HEK293 (cell line): ENCODE measurements at regions not wholly inside any gene's neighbourhood (a gene's known extent, or its start where the extent isn't known, plus 50 kb on each side); places are given as distances from the start of the nearest gene placed in this dataset.

Source experiments
- CTCF ChIP-seq: fragments of 450-650 bp; formaldehyde crosslinking; IDR thresholded peaks from 2 replicates; pipeline ENCODE4 v1.5.1; 2016; ENCODE audit warnings: missing biosample characterization, missing genetic modification characterization
- HOXC10 ChIP-seq: sonication (generic); formaldehyde crosslinking; IDR thresholded peaks from 2 replicates; pipeline ENCODE4 v1.8.1; 2023; ENCODE audit warnings: mild to moderate bottlenecking, missing genetic modification reagents
- MZF1 ChIP-seq: fragments of 450-650 bp; formaldehyde crosslinking; IDR thresholded peaks from 2 replicates; pipeline ENCODE4 v1.5.1; 2017; ENCODE audit warnings: missing biosample characterization, missing genetic modification characterization, borderline replicate concordance
- YY1 ChIP-seq: fragments of 450-650 bp; formaldehyde crosslinking; IDR thresholded peaks from 2 replicates; pipeline ENCODE4 v1.5.1; 2018; ENCODE audit warnings: missing biosample characterization, missing genetic modification characterization
- ZNF274 ChIP-seq, 2 experiments: fragments of 200-500 bp in 1 of 2; fragments of 450-650 bp in 1 of 2; sonication (Bioruptor generic) in 1 of 2; formaldehyde crosslinking in 1 of 2; IDR thresholded peaks; 2 replicates each; pipeline versions ENCODE4 v1.5.1 to v1.6.1; 2014 to 2016; ENCODE audit warnings: borderline replicate concordance in 1 of 2, inconsistent platforms in 1 of 2, low read length in 1 of 2, missing biosample characterization in 1 of 2, missing genetic modification characterization in 1 of 2
- ZNF621 ChIP-seq: fragments of 450-650 bp; formaldehyde crosslinking; IDR thresholded peaks from 2 replicates; pipeline ENCODE4 v1.5.1; 2017; ENCODE audit warnings: missing biosample characterization, missing genetic modification characterization
- ZNF704 ChIP-seq: fragments of 450-650 bp; formaldehyde crosslinking; IDR thresholded peaks from 2 replicates; pipeline ENCODE4 v1.5.1; 2016; ENCODE audit warnings: missing biosample characterization, missing genetic modification characterization

GRCh38 chr4:45385306-45385705, 659.0 kb upstream of the GNPDA2 start:
- TF ChIP-seq ZNF704 = no peak
- no peak for TF ChIP-seq ZNF274 (IDR thresholded peaks at IDR 0.05; ENCODE audit: low read length)
- TF ChIP-seq ZNF274 (tag by site-specific recombination; IDR thresholded peaks at IDR 0.05; ENCODE audit: borderline replicate concordance) = no peak
- TF ChIP-seq HOXC10 = no peak
- no peak for TF ChIP-seq YY1 (tag by site-specific recombination)
- no peak for TF ChIP-seq CTCF (tag by site-specific recombination)
- no peak for TF ChIP-seq MZF1 (tag by site-specific recombination)
- no peak for TF ChIP-seq ZNF621 (tag by site-specific recombination)
